WTC11 (cell line): ENCODE measurements at regions not wholly inside any gene's neighbourhood (a gene's known extent, or its start where the extent isn't known, plus 50 kb on each side); places are given as distances from the start of the nearest gene placed in this dataset.

ENCODE experiments used
- ATF1 ChIP-seq: sonication (generic); formaldehyde crosslinking; IDR thresholded peaks from 2 replicates; pipeline ENCODE4 v1.8.1; 2023; ENCODE audit warnings: mild to moderate bottlenecking, moderate library complexity, missing genetic modification reagents
- CTCF ChIP-seq: fragments of 200-600 bp; IDR thresholded peaks from 2 replicates; pipeline ENCODE4 v1.8.0; 2022; ENCODE audit warnings: antibody characterized with exemption
- JUN ChIP-seq: sonication (generic); formaldehyde crosslinking; IDR thresholded peaks from 2 replicates; pipeline ENCODE4 v1.8.0; 2023; ENCODE audit warnings: mild to moderate bottlenecking, missing genetic modification reagents
- ZNF396 ChIP-seq: fragments of 250-450 bp; sonication (Bioruptor Pico); IDR thresholded peaks from 2 replicates; pipeline ENCODE4 v1.8.0; 2021; ENCODE audit warnings: mild to moderate bottlenecking, moderate library complexity, borderline replicate concordance
- TF ChIP-seq, protein P1 (sequence below): sonication (generic); formaldehyde crosslinking; IDR thresholded peaks from 2 replicates; pipeline ENCODE4 v1.8.0; 2022; ENCODE audit warnings: mild to moderate bottlenecking, missing genetic modification reagents
- TF ChIP-seq, protein P2 (sequence below): sonication (generic); formaldehyde crosslinking; IDR thresholded peaks from 2 replicates; pipeline ENCODE4 v1.8.0; 2022; ENCODE audit warnings: mild to moderate bottlenecking, missing genetic modification reagents

DNA sequence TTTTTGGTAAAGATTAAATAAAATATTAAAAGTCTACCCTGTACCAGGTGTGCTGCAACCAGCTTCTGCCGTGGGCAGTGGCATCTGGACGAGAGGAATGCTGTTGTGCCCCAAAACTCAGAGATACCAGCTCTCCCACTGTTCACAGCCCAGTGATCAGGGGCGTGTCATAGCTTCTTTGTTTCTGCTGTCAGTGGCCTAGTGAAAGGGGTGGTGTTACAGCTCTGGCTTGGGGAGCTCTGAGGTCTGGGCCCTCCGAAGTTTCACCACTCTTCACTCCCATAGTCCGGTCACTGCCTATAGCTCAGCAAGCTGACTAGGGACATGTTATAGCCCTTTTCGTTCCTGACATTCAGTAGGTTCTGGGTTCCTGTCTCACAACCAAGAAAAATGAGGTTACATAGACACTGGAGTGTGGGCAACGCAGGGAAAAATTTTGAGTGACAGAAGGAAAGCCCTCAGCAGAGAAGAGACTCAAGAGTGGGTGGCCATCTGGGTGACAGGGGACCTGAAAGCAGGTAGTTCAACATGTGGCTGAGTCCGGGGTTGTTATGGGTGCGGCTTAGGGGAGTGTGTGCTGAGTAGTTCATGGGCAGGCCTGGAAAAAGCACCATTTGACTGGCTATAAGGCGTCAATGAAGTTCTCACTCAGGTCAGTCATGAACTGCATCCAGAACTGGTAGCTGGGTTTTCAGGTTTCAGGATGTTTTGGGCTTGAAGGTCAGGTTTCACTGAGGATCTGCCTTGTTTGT, 1184.4 kb upstream of the PABPC4L start:
- no peak for TF ChIP-seq ATF1 (CRISPR knock-in tag)
- TF ChIP-seq, protein P1, sequence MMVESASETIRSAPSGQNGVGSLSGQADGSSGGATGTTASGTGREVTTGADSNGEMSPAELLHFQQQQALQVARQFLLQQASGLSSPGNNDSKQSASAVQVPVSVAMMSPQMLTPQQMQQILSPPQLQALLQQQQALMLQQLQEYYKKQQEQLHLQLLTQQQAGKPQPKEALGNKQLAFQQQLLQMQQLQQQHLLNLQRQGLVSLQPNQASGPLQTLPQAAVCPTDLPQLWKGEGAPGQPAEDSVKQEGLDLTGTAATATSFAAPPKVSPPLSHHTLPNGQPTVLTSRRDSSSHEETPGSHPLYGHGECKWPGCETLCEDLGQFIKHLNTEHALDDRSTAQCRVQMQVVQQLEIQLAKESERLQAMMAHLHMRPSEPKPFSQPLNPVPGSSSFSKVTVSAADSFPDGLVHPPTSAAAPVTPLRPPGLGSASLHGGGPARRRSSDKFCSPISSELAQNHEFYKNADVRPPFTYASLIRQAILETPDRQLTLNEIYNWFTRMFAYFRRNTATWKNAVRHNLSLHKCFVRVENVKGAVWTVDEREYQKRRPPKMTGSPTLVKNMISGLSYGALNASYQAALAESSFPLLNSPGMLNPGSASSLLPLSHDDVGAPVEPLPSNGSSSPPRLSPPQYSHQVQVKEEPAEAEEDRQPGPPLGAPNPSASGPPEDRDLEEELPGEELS (CRISPR knock-in tag): no peak
- TF ChIP-seq CTCF: no peak
- TF ChIP-seq ZNF396: no peak
- TF ChIP-seq, protein P2, sequence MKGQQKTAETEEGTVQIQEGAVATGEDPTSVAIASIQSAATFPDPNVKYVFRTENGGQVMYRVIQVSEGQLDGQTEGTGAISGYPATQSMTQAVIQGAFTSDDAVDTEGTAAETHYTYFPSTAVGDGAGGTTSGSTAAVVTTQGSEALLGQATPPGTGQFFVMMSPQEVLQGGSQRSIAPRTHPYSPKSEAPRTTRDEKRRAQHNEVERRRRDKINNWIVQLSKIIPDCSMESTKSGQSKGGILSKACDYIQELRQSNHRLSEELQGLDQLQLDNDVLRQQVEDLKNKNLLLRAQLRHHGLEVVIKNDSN: no peak
- TF ChIP-seq JUN (CRISPR knock-in tag): no peak
